ENCODE measurements at regions not wholly inside any gene's neighbourhood (a gene's known extent, or its start where the extent isn't known, plus 50 kb on each side); places are given as distances from the start of the nearest gene placed in this dataset.

DNA sequence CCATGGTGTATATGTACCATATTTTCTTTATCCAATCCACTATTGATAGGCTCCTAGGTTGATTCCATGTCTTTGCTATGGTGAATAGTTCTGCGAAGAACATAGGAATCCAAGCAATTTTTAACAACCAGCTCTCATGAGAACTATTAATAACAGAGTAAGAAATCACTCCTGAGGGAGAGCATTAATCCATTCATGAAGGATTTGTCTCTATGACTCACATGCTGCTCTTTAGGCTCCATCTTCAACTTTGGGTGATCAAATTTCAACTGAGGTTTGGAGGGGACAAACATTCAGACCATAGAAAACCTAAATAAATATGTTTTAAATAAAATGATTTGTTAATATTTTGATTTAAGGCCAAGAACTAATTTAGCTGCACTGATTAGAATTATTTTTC lies 147.4 kb downstream of the NSUN3 start:
- no peak overlapping the region for H3K27ac ChIP-seq
- TF ChIP-seq, protein P1, sequence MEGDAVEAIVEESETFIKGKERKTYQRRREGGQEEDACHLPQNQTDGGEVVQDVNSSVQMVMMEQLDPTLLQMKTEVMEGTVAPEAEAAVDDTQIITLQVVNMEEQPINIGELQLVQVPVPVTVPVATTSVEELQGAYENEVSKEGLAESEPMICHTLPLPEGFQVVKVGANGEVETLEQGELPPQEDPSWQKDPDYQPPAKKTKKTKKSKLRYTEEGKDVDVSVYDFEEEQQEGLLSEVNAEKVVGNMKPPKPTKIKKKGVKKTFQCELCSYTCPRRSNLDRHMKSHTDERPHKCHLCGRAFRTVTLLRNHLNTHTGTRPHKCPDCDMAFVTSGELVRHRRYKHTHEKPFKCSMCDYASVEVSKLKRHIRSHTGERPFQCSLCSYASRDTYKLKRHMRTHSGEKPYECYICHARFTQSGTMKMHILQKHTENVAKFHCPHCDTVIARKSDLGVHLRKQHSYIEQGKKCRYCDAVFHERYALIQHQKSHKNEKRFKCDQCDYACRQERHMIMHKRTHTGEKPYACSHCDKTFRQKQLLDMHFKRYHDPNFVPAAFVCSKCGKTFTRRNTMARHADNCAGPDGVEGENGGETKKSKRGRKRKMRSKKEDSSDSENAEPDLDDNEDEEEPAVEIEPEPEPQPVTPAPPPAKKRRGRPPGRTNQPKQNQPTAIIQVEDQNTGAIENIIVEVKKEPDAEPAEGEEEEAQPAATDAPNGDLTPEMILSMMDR (conservative IDR thresholded peaks at IDR 0.05) = no peak
- no peak for TF ChIP-seq ZFX (IDR thresholded peaks at IDR 0.05)

DNA sequence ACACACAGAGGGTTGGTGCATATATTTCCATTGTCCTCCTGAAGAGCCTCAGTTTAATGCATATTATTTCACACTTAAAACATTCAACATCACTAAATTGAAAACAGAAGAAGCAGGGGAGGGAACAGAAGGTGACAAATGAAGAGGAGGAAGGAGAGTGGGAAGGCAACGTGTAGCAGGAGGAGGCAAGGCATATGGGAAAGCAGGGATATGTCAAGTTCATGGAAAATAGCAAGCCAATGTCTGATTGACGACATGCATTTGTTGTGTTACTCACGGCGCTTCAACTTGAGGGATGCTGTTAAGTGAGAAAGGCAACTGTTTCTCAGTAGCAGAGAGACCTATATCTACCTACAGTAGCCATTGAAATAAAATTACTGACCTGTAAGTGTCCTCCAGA lies 154.5 kb downstream of the NSUN3 start:
- TF ChIP-seq ZFX (IDR thresholded peaks at IDR 0.05) = no peak
- TF ChIP-seq, protein P1 (conservative IDR thresholded peaks at IDR 0.05) = no peak
- no peak overlapping the region for H3K27ac ChIP-seq

DNA sequence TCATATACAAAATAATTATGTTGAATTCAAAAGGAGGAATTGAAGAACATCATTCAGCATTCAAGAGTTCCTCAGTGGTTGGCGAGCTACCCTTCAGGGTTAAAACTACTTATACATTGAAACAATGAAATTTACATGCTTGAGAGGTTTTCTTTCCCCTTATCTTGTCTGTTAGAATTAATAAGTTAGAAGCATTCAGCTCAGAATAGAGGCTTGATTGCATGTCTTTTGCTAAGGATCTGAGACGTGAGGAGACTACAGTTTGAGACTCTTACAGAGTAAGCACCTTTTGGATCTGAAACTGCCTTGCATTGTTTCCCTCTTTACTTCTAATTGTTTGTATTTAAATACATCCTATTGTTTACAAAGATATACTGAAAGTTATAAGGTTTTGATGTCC lies 157.6 kb downstream of the NSUN3 start:
- H3K27ac ChIP-seq = no peak overlapping the region
- TF ChIP-seq ZFX (IDR thresholded peaks at IDR 0.05) = no peak
- TF ChIP-seq, protein P1 (conservative IDR thresholded peaks at IDR 0.05) = no peak

DNA sequence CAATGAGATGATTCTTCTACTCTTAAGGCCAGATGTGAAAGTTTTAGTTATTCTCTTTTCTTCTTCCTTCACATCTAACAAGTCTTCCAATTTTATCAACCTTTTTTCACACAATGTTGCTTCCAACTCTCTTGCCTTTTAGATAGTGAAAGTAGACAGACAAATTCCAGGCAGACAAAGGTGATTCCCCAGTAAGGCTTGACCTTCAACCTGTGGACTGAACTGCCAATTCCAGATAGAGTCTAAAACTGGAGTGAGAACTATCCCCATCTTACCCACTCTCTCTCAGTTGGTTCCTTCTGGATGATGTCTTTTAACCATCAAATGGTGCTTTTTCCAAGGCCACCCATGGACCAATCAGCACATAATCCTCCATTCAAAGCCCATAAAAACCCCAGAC lies 159.0 kb downstream of the NSUN3 start:
- TF ChIP-seq ZFX (IDR thresholded peaks at IDR 0.05) = no peak
- TF ChIP-seq, protein P1 (conservative IDR thresholded peaks at IDR 0.05) = no peak
- H3K27ac ChIP-seq = no peak overlapping the region

DNA sequence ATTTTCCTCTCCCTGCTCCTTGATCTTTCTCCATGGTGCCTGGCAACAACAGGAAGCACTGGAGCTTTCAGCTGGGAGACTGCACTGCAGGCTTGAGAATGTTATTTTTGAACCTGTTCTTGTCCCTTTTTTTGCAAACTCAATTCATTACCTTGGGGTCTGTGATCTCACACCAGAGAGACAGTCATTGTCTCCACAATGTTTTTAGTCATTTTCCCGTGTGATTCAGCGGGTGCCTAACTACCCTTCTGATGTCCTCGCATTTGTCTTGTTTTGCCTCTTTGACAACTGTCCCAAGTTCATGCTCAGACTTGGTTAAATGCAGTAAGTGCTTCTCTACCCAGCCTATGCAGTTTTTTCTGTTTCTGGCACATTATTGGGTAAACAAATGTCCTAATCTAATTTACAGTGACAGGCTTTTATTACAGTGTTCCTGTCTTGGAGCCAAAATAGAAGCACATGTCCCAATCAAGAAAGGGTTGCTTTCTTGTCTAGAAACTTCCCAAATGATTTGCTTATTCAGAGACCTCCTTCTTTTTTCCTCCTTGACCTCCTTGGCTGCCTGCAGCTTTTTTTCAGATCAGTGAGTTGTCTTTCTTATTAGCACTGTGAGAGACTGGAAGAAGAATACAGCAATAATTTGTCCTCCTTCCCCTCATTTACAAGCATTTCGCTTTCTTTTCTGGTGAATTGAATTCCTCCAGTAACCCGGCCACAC lies 162.4 kb downstream of the NSUN3 start:
- TF ChIP-seq, protein P1 (conservative IDR thresholded peaks at IDR 0.05) = no peak
- no peak for TF ChIP-seq ZFX (IDR thresholded peaks at IDR 0.05)
- H3K27ac ChIP-seq = no peak overlapping the region

DNA sequence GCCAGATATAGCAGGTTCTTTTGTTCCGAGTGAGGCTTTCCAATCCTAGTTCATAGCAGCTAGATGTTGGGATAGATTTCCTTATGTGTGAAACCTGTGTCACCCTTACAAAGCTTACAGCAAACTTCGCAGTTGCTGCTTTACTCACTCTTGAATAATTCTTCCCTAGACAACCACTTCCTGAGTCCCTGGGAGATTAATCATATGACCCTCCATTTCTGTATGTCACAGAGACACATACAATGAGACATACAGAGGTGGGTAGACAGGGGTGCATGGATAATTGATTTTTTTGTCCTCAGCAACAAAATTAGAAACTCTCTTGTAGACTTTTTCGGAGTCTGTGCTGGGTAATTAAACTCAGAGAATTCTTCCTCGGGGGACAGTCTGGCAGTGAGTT lies 163.2 kb downstream of the NSUN3 start:
- TF ChIP-seq, protein P1 (conservative IDR thresholded peaks at IDR 0.05) = no peak
- no peak for TF ChIP-seq ZFX (IDR thresholded peaks at IDR 0.05)
- H3K27ac ChIP-seq = no peak overlapping the region

DNA sequence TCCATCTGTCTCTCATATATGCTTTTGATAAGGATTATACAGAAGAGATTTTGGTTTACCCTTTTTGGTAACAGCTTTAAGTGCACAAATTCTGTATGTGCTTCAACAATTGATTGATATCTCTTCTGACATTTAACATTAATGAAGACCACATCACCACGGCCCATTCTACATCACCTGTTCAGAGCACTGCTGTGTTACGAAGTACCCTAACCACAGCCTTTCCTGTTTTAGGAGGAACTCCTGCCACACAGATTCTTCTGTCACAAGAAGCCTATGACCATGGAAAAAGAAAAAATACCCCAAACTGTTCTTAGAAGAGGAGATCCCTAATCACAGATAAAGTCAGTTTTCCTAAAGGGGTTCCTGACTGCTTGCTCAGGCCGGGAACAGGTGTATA lies 170.1 kb downstream of the NSUN3 start:
- TF ChIP-seq ZFX (IDR thresholded peaks at IDR 0.05) = no peak
- TF ChIP-seq, protein P1 (conservative IDR thresholded peaks at IDR 0.05) = no peak
- H3K27ac ChIP-seq = no peak overlapping the region

Measured in C4-2B (cell line).